Ectodermal cell (in vitro differentiated cells): ENCODE measurements at regions not wholly inside any gene's neighbourhood (a gene's known extent, or its start where the extent isn't known, plus 50 kb on each side); places are given as distances from the start of the nearest gene placed in this dataset.

Experiments
- H3K27ac ChIP-seq: 2 replicates; pipeline ENCODE4 v1.7.0; 2013; ENCODE audit warnings: mild to moderate bottlenecking, low read depth, low read length; ENCODE audit not compliant: insufficient read depth, poor library complexity, severe bottlenecking
- H3K27me3 ChIP-seq: 2 replicates; pipeline ENCODE4 v1.7.0; 2013; ENCODE audit warnings: mild to moderate bottlenecking, low read length; ENCODE audit not compliant: insufficient read depth, control insufficient read depth, poor library complexity, severe bottlenecking
- H3K36me3 ChIP-seq: one replicate; pipeline ENCODE4 v1.7.0; 2013; ENCODE audit warnings: low read length; ENCODE audit not compliant: control insufficient read depth, insufficient read depth
- H3K4me1 ChIP-seq: one replicate; pipeline ENCODE4 v1.7.0; 2013; ENCODE audit warnings: low read length; ENCODE audit not compliant: control insufficient read depth, insufficient read depth
- H3K4me3 ChIP-seq: 2 replicates; pipeline ENCODE4 v1.7.0; 2013; ENCODE audit warnings: low read depth, low read length, control low read depth; ENCODE audit not compliant: insufficient read depth
- H3K9me3 ChIP-seq: 2 replicates; pipeline ENCODE4 v1.7.0; 2013; ENCODE audit warnings: mild to moderate bottlenecking, low read length, moderate library complexity; ENCODE audit not compliant: control insufficient read depth
- WGBS, 2 experiments: methylation state at CpG; one replicate each; pipeline ENCODE4 v1.1.7; 2013; ENCODE audit warnings: missing lambda C conversion rate in 2 of 2; 5-methylcytosine and 5-hydroxymethylcytosine counted together

DNA sequence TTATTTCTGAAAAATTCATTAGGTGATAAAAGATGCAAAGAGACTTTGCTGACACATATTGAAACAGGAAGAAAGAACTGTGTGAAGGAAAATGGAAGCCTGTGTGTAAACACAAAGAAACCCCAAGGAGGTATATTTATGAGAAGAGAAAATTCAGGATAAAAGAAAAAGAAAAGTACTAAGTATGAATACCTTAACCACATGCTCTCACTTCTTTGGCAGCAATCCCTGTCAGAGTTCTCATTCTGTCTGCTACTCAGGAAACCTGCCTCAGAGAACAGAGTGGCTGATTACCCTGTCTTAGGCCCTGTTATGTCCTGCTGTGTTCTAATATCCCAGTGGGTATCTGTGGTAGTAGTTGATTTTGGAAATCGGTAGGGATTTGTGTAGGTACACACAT lies 457.9 kb downstream of the TBC1D32 start:
- Histone ChIP-seq H3K4me3 (no peak overlapping the region), H3K4me1 (no peaks in the 10 kb centered on the region), H3K27ac (no peak overlapping the region), H3K36me3 (no peaks in the 10 kb centered on the region), H3K27me3 (no peaks in the 10 kb centered on the region), H3K9me3 (no peaks in the 10 kb centered on the region)
- WGBS, 2 experiments, result no CpG with 5 or more reads among the region's 1 CpG

DNA sequence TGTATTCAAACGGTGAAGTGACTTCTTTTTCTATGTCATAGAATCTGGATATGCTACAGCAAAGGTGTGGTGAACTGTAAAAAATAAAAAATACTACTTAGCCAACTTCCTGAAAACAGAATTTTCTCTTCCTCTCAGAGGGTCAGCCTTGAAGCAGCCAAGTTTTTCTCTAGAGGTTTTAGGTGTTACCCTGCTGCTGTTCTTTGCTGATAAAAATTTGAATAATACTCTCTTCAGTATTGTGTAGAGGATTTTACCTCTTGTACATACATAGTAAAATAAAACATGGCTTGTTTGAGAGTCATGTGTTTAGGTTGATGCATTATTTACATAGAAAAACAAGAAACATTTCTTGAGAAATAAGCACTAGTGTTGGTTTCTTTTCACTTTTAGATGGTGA lies 458.4 kb downstream of the TBC1D32 start:
- Histone ChIP-seq H3K4me3 (no peak overlapping the region), H3K36me3 (no peaks in the 10 kb centered on the region), H3K27me3 (no peaks in the 10 kb centered on the region), H3K9me3 (no peaks in the 10 kb centered on the region), H3K27ac (no peak overlapping the region), H3K4me1 (no peaks in the 10 kb centered on the region)
- 100% methylated on average over 1 of the region's 1 CpG; no CpG with 5 or more reads in 1 of the 2 experiments for WGBS, 2 experiments

- Histone ChIP-seq H3K36me3 (no peaks in the 10 kb centered on the region), H3K9me3 (no peaks in the 10 kb centered on the region), H3K4me3 (no peak overlapping the region), H3K27me3 (no peaks in the 10 kb centered on the region), H3K27ac (no peak overlapping the region), H3K4me1 (no peaks in the 10 kb centered on the region)
- 87 to 92% methylated on average over 5 to 6 of the region's 6 CpGs for WGBS, 2 experiments
These were observed 459.9 kb downstream of the TBC1D32 start for GRCh38 chr6:120874422-120874821.

GRCh38 chr6:120873125-120873865 lies 461.0 kb downstream of the TBC1D32 start:
- no peaks in the 10 kb centered on the region for H3K36me3 ChIP-seq
- 94 to 96% methylated on average over 7 of the region's 7 CpGs for WGBS, 2 experiments
- H3K9me3 ChIP-seq, result no peaks in the 10 kb centered on the region
- no peak overlapping the region for H3K4me3 ChIP-seq
- no peak overlapping the region for H3K27ac ChIP-seq
- H3K27me3 ChIP-seq, result no peaks in the 10 kb centered on the region
- no peaks in the 10 kb centered on the region for H3K4me1 ChIP-seq

GRCh38 chr6:120872262-120872578 lies 462.1 kb downstream of the TBC1D32 start:
- no peak overlapping the region for H3K4me3 ChIP-seq
- H3K9me3 ChIP-seq, result no peaks in the 10 kb centered on the region
- H3K27ac ChIP-seq, result no peak overlapping the region
- no peaks in the 10 kb centered on the region for H3K27me3 ChIP-seq
- WGBS, 2 experiments, result 95 to 96% methylated on average over 10 of the region's 10 CpGs
- no peaks in the 10 kb centered on the region for H3K36me3 ChIP-seq
- no peaks in the 10 kb centered on the region for H3K4me1 ChIP-seq

DNA sequence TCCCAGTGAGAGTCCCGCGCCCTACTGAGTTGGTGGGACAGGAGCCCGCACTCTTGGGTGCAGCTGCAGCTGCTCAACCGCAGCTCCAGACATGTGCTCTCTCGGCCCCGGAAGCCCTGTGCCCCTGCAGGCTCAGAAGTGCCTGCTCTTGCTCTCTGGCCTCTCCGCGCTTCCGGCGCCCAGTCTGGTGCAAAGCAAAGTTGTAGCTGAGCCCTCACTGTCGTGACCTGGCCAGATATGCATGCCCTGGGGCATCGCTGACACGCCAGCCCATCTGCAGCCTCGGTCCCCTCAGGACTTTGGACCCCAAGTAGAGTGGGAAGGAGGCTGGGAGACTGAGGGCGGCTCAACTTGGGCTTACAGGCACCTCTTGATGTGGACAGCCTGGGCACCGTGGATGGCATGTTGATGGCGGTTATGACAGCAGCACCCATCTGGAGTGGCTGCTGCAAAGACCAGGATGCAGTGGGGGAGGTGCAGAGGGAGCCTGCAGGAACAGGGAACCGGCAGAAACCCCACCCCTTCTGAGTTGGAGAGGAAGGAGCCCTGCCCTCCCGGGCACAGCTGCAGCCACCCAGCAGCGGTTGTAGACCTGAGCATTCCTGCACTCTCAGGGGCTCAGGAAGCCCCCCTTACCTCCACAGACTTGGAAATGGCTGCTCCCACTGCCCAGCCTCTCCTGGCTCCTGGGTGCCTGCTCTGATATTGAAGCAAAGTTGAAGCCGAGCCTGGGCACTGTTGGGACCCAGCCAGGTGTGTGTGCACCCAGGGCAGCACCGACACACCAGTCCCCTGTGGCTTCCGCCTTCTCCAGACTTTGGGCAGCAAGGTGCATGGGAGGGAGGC lies 462.6 kb downstream of the TBC1D32 start:
- Histone ChIP-seq H3K9me3 (no peaks in the 10 kb centered on the region), H3K27ac (no peak overlapping the region), H3K36me3 (no peaks in the 10 kb centered on the region), H3K4me1 (no peaks in the 10 kb centered on the region), H3K4me3 (no peak overlapping the region), H3K27me3 (no peaks in the 10 kb centered on the region)
- 90% methylated on average over 23 of the region's 23 CpGs for WGBS, 2 experiments

GRCh38 chr6:120869397-120869796 lies 464.9 kb downstream of the TBC1D32 start:
- Histone ChIP-seq H3K36me3 (no peaks in the 10 kb centered on the region), H3K27me3 (no peaks in the 10 kb centered on the region), H3K4me1 (no peaks in the 10 kb centered on the region), H3K4me3 (no peak overlapping the region), H3K9me3 (no peaks in the 10 kb centered on the region), H3K27ac (no peak overlapping the region)
- whole genome bisulfite sequencing, 2 experiments, result 80% methylated on average over 1 of the region's 1 CpG; no CpG with 5 or more reads in 1 of the 2 experiments

DNA sequence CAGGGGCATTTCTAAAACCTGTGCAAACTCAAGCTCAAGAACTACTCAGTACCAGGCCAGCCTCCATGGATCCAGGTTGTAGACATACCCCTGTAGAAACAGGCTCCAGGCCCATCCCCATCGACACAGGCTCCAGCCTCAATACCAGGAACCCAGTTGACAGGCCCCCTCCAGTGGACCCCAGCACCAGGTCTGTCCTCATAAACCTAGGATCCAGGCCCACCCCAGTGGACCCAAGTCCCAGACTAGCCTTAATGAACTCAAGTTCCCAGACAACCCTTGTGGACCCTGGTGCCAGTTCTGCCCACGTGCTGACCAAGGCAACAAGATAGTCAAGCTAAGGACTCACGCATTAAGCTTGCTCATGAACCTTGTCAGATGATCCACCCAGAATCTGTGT lies 476.9 kb downstream of the TBC1D32 start:
- 82 to 88% methylated on average over 3 of the region's 3 CpGs for WGBS, 2 experiments
- no peak overlapping the region for H3K27ac ChIP-seq
- H3K27me3 ChIP-seq, result no peaks in the 10 kb centered on the region
- no peaks in the 10 kb centered on the region for H3K4me1 ChIP-seq
- H3K36me3 ChIP-seq, result no peaks in the 10 kb centered on the region
- H3K4me3 ChIP-seq, result no peak overlapping the region
- H3K9me3 ChIP-seq, result no peaks in the 10 kb centered on the region

GRCh38 chr6:120854583-120854982 lies 479.7 kb downstream of the TBC1D32 start:
- no peaks in the 10 kb centered on the region for H3K27me3 ChIP-seq
- H3K36me3 ChIP-seq, result no peaks in the 10 kb centered on the region
- H3K9me3 ChIP-seq, result no peaks in the 10 kb centered on the region
- H3K27ac ChIP-seq, result no peak overlapping the region
- no peak overlapping the region for H3K4me3 ChIP-seq
- H3K4me1 ChIP-seq, result no peaks in the 10 kb centered on the region

GRCh38 chr6:120853489-120853888 lies 480.8 kb downstream of the TBC1D32 start:
- Histone ChIP-seq H3K27ac (no peak overlapping the region), H3K36me3 (no peaks in the 10 kb centered on the region), H3K4me1 (no peaks in the 10 kb centered on the region), H3K4me3 (no peak overlapping the region), H3K27me3 (no peaks in the 10 kb centered on the region), H3K9me3 (no peaks in the 10 kb centered on the region)
- WGBS, 2 experiments, result 59 to 68% methylated on average over 1 to 2 of the region's 2 CpGs
